ENCODE measurements at regions not wholly inside any gene's neighbourhood (a gene's known extent, or its start where the extent isn't known, plus 50 kb on each side); places are given as distances from the start of the nearest gene placed in this dataset.

DNA sequence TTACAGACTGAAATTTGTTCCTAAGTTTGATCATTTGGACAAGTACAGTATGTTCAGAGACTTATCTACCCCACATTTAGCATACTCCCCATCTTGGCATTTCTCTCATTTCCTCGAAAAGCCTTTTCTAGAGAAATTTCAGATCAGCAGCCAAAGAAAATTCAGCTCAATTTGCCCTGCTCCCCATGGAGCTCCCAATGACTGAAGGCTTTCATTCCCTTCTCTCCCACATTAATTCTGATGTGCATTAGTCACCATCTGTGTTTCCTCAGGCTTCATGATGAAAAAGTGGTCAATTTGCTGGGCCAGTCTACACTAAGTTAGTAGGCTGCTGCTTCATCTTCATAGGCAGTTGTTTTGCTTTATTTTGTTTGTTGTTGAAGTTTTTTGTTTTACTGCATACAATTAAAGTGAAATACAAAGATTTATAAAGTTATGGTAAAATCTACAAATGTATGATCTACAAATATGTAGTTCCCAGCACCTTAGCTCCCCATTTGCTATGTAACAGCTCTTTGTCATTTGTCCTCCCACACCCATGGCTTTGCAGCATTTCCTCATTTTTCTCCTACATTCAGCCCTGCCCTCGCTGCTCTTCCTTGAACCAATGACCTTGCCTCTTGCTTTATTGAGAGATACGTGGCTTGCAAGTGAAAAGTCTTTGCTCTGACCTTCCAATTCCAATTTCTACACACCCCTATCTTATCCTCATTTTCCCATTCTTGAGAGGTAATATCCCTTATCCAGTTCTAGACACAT lies 193.9 kb downstream of the ANAPC10 start:
- no peak for DNase-seq

DNA sequence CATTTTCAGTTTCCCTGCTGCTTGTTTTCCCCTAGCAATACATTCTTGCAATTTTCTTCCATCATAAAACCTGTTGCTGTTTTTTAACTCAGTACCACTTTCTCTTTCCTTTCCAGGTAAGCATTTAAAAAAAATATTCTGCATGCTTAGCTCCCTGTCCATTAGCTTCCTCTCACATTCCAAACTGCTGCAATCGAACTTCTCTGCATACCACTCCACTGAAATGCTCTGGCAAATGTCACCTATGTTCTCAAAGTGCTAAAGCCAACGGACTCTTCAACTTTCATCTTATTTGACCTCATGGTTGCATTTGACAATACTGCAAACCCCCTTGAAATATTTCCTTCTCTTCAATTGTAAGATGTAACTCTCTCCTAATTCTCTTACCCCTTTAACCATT lies 192.7 kb downstream of the ANAPC10 start:
- no peak for DNase-seq

DNA sequence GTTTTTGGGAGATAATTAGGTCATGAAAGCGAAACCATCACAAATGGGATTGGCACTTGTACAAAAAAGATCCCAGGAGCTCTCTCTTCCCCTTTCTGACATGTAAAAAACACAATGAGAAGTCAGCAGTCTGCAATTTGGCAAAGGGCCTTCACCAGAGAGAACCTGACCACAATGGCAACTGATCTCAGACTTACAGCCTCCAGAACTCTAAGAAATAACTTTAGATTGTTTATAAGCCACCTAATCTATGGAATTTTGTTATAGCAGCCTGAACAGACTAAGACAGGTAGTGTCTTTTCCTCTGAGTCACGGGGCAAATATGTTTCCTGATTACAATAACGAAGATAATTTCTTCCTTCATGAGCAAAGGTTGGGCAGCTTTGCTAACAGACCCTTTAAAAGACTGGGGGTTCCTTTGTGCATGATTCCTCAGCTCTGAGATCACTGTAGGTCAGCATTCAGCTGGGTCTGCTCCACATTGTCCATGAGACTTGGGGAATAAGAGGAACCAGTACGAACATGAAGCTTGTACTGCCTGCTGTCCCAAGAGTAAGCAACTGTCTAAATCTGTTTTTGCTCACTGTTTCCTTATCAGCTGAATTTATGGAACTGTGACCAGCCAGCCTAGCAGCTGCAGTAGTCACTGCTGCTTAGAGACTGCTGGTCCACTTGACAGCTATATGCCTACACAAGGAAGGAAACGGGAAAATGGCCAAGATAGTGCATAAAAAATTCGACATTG lies 191.6 kb downstream of the ANAPC10 start:
- DNase-seq, result no peak

DNA sequence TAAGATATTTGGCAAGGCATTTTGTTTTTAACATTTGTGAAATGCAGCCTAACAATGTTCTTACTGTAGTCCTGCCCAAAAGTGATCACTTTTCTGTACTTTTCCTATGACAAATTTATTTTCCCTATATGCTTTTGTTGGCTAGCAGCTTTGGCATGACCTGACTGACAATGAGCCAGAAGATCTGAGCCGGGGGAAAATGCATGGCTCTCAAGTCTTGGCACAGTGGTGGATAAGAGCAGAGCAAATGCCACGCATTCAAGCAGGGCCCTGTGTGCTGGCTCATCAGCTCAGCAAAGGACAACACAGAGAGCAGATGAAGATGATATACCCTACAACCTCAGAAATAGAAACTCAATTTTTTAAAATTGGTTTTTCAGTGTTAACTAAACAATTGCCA lies 187.3 kb downstream of the ANAPC10 start:
- DNase-seq, result peak; percentile 12

Data from eye (tissue), 1 donor.